SK-N-SH treated with all-trans-retinoic acid at 6 μM for 48 hours (cell line): ENCODE measurements at regions not wholly inside any gene's neighbourhood (a gene's known extent, or its start where the extent isn't known, plus 50 kb on each side); places are given as distances from the start of the nearest gene placed in this dataset.

ENCODE experiments used
- ATAC-seq: fragments of 200-7000 bp; cut with Tn5 transposase; 3 replicates; pipeline ENCODE4 v1.9.1; 2020; ENCODE audit warnings: mild to moderate bottlenecking, moderate library complexity
- ARNTL ChIP-seq: fragments of 450-650 bp; formaldehyde crosslinking; IDR thresholded peaks from 2 replicates; pipeline ENCODE4 v1.5.0; 2020; ENCODE audit warnings: low read depth, mild to moderate bottlenecking, moderate library complexity, borderline replicate concordance
- CSDC2 ChIP-seq: fragments of 250-450 bp; sonication (Bioruptor Pico); IDR thresholded peaks from 2 replicates; pipeline ENCODE4 v1.5.0; 2020; ENCODE audit warnings: mild to moderate bottlenecking, moderate library complexity
- ESRRG ChIP-seq: fragments of 250-450 bp; sonication (Bioruptor Pico); IDR thresholded peaks from 2 replicates; pipeline ENCODE4 v1.6.1; 2021; ENCODE audit warnings: mild to moderate bottlenecking
- GLIS3 ChIP-seq: fragments of 250-450 bp; sonication (Bioruptor Pico); IDR thresholded peaks from 2 replicates; pipeline ENCODE4 v1.5.0; 2020; ENCODE audit warnings: mild to moderate bottlenecking, moderate library complexity
- PPARA ChIP-seq: fragments of 250-450 bp; sonication (Bioruptor Pico); IDR thresholded peaks from 2 replicates; pipeline ENCODE4 v1.5.0; 2020; ENCODE audit warnings: mild to moderate bottlenecking, borderline replicate concordance
- RARB ChIP-seq: fragments of 250-450 bp; sonication (Bioruptor Pico); IDR thresholded peaks from 2 replicates; pipeline ENCODE4 v1.8.0; 2021; ENCODE audit warnings: mild to moderate bottlenecking, moderate library complexity
- SNAI2 ChIP-seq: fragments of 250-450 bp; sonication (Bioruptor Pico); IDR thresholded peaks from 2 replicates; pipeline ENCODE4 v1.5.0; 2020; ENCODE audit warnings: mild to moderate bottlenecking, moderate library complexity
- TCF4 ChIP-seq: fragments of 250-450 bp; sonication (Bioruptor Pico); IDR thresholded peaks from 2 replicates; pipeline ENCODE4 v1.8.0; 2021; ENCODE audit warnings: mild to moderate bottlenecking, moderate library complexity, borderline replicate concordance
- TOX ChIP-seq: fragments of 250-450 bp; sonication (Bioruptor Pico); IDR thresholded peaks from 2 replicates; pipeline ENCODE4 v1.8.0; 2021; ENCODE audit warnings: mild to moderate bottlenecking, moderate library complexity, borderline replicate concordance
- ZC3H10 ChIP-seq: fragments of 250-450 bp; sonication (Bioruptor Pico); IDR thresholded peaks from 2 replicates; pipeline ENCODE4 v1.5.1; 2021; ENCODE audit warnings: mild to moderate bottlenecking, moderate library complexity
- ZFP3 ChIP-seq: fragments of 250-450 bp; sonication (Bioruptor Pico); IDR thresholded peaks from 2 replicates; pipeline ENCODE4 v1.5.0; 2020; ENCODE audit warnings: mild to moderate bottlenecking, moderate library complexity
- ZFP30 ChIP-seq: fragments of 450-650 bp; formaldehyde crosslinking; IDR thresholded peaks from 2 replicates; pipeline ENCODE4 v1.5.0; 2022; ENCODE audit warnings: mild to moderate bottlenecking, moderate library complexity
- ZNF565 ChIP-seq: fragments of 450-650 bp; formaldehyde crosslinking; conservative IDR thresholded peaks from 2 replicates; pipeline ENCODE4 v1.5.0; 2020; ENCODE audit warnings: low read depth, mild to moderate bottlenecking, moderate library complexity
- ZNF70 ChIP-seq: fragments of 450-650 bp; formaldehyde crosslinking; IDR thresholded peaks from 2 replicates; pipeline ENCODE4 v1.5.0; 2020; ENCODE audit warnings: mild to moderate bottlenecking, moderate library complexity
- ZNF8 ChIP-seq: fragments of 450-650 bp; formaldehyde crosslinking; IDR thresholded peaks from 2 replicates; pipeline ENCODE4 v1.5.0; 2020; ENCODE audit warnings: mild to moderate bottlenecking, moderate library complexity
- TF ChIP-seq, protein P1 (sequence below): fragments of 250-450 bp; sonication (Bioruptor Pico); IDR thresholded peaks from 2 replicates; pipeline ENCODE4 v1.8.0; 2021; ENCODE audit warnings: low read depth, mild to moderate bottlenecking, moderate library complexity, borderline replicate concordance
- TF ChIP-seq, protein P2 (sequence below): fragments of 250-450 bp; sonication (Bioruptor Pico); IDR thresholded peaks from 2 replicates; pipeline ENCODE4 v1.5.1; 2020; ENCODE audit warnings: low read depth, mild to moderate bottlenecking, moderate library complexity
- TF ChIP-seq, protein P3 (sequence below): fragments of 250-450 bp; sonication (Bioruptor Pico); IDR thresholded peaks from 2 replicates; pipeline ENCODE4 v1.5.0; 2020; ENCODE audit warnings: mild to moderate bottlenecking, moderate library complexity
- TF ChIP-seq, protein P4 (sequence below): fragments of 250-450 bp; sonication (Bioruptor Pico); IDR thresholded peaks from 2 replicates; pipeline ENCODE4 v1.8.0; 2020; ENCODE audit warnings: mild to moderate bottlenecking, moderate library complexity, borderline replicate concordance
- TF ChIP-seq, protein P5 (sequence below): fragments of 250-450 bp; sonication (Bioruptor Pico); IDR thresholded peaks from 2 replicates; pipeline ENCODE4 v1.5.1; 2021; ENCODE audit warnings: mild to moderate bottlenecking, moderate library complexity

DNA sequence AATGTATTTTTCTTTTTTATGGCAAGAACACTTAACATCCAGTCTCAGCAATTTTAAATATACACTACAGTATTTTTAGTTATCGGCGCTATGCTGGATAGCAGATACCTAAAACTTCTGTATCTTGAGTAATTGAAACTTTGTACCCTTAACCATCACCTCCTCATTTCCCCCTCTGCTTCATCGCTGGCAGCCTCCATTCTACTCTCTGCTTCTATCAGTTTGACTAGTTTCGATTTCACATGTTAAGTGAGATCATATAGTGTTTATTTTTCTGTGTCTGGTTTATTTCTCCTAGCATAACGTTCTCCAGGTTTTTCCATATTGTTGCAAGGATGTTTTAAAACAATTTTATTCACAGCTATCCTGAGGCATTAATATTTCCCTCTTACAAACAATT lies 340.8 kb upstream of the SLC10A2 start:
- ATAC-seq: no peak
- TF ChIP-seq ZNF70 (CRISPR knock-in tag): no peak
- TF ChIP-seq ARNTL (CRISPR knock-in tag): no peak
- TF ChIP-seq, protein P1, sequence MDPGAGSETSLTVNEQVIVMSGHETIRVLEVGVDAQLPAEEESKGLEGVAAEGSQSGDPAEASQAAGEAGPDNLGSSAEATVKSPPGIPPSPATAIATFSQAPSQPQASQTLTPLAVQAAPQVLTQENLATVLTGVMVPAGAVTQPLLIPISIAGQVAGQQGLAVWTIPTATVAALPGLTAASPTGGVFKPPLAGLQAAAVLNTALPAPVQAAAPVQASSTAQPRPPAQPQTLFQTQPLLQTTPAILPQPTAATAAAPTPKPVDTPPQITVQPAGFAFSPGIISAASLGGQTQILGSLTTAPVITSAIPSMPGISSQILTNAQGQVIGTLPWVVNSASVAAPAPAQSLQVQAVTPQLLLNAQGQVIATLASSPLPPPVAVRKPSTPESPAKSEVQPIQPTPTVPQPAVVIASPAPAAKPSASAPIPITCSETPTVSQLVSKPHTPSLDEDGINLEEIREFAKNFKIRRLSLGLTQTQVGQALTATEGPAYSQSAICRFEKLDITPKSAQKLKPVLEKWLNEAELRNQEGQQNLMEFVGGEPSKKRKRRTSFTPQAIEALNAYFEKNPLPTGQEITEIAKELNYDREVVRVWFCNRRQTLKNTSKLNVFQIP (CRISPR knock-in tag): no peak
- TF ChIP-seq, protein P2, sequence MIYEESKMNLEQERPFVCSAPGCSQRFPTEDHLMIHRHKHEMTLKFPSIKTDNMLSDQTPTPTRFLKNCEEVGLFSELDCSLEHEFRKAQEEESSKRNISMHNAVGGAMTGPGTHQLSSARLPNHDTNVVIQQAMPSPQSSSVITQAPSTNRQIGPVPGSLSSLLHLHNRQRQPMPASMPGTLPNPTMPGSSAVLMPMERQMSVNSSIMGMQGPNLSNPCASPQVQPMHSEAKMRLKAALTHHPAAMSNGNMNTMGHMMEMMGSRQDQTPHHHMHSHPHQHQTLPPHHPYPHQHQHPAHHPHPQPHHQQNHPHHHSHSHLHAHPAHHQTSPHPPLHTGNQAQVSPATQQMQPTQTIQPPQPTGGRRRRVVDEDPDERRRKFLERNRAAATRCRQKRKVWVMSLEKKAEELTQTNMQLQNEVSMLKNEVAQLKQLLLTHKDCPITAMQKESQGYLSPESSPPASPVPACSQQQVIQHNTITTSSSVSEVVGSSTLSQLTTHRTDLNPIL (CRISPR knock-in tag): no peak
- TF ChIP-seq, protein P3, sequence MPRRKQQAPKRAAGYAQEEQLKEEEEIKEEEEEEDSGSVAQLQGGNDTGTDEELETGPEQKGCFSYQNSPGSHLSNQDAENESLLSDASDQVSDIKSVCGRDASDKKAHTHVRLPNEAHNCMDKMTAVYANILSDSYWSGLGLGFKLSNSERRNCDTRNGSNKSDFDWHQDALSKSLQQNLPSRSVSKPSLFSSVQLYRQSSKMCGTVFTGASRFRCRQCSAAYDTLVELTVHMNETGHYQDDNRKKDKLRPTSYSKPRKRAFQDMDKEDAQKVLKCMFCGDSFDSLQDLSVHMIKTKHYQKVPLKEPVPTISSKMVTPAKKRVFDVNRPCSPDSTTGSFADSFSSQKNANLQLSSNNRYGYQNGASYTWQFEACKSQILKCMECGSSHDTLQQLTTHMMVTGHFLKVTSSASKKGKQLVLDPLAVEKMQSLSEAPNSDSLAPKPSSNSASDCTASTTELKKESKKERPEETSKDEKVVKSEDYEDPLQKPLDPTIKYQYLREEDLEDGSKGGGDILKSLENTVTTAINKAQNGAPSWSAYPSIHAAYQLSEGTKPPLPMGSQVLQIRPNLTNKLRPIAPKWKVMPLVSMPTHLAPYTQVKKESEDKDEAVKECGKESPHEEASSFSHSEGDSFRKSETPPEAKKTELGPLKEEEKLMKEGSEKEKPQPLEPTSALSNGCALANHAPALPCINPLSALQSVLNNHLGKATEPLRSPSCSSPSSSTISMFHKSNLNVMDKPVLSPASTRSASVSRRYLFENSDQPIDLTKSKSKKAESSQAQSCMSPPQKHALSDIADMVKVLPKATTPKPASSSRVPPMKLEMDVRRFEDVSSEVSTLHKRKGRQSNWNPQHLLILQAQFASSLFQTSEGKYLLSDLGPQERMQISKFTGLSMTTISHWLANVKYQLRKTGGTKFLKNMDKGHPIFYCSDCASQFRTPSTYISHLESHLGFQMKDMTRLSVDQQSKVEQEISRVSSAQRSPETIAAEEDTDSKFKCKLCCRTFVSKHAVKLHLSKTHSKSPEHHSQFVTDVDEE (CRISPR knock-in tag): no peak
- no peak for TF ChIP-seq ZNF8

DNA sequence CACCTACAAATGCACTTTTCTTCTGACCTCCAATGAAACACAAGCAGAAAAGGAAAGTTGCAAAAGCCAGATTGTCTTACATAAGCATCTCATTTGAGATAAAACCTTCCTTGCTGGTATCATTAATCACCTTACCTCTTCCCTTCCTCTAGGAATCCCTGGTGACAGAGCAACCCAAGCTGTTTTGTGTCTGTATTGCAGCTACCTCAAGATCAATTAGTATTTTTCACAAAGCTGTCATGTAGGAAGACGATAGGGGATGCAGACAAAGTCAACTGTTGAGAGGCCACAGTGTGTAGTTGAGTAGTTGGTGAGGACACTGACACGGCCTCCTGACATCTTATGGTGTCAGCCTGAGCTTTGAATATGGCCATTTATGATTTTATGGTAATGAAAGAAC lies 339.1 kb upstream of the SLC10A2 start:
- no peak for TF ChIP-seq RARB (CRISPR knock-in tag)
- TF ChIP-seq GLIS3 (CRISPR knock-in tag): no peak
- no peak for TF ChIP-seq ZFP3 (CRISPR knock-in tag)
- TF ChIP-seq, protein P1 (CRISPR knock-in tag): no peak
- TF ChIP-seq, protein P2 (CRISPR knock-in tag): no peak
- TF ChIP-seq CSDC2 (CRISPR knock-in tag): no peak
- TF ChIP-seq, protein P4, sequence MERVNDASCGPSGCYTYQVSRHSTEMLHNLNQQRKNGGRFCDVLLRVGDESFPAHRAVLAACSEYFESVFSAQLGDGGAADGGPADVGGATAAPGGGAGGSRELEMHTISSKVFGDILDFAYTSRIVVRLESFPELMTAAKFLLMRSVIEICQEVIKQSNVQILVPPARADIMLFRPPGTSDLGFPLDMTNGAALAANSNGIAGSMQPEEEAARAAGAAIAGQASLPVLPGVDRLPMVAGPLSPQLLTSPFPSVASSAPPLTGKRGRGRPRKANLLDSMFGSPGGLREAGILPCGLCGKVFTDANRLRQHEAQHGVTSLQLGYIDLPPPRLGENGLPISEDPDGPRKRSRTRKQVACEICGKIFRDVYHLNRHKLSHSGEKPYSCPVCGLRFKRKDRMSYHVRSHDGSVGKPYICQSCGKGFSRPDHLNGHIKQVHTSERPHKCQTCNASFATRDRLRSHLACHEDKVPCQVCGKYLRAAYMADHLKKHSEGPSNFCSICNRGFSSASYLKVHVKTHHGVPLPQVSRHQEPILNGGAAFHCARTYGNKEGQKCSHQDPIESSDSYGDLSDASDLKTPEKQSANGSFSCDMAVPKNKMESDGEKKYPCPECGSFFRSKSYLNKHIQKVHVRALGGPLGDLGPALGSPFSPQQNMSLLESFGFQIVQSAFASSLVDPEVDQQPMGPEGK (CRISPR knock-in tag): no peak
- no peak for TF ChIP-seq ESRRG (CRISPR knock-in tag)
- no peak for TF ChIP-seq ZFP30 (CRISPR knock-in tag)
- TF ChIP-seq ZNF565 (CRISPR knock-in tag): no peak
- TF ChIP-seq PPARA: no peak
- no peak for TF ChIP-seq ZNF8
- TF ChIP-seq ZC3H10: no peak
- TF ChIP-seq SNAI2: no peak
- TF ChIP-seq ARNTL (CRISPR knock-in tag): no peak
- TF ChIP-seq TOX: no peak
- TF ChIP-seq, protein P5, sequence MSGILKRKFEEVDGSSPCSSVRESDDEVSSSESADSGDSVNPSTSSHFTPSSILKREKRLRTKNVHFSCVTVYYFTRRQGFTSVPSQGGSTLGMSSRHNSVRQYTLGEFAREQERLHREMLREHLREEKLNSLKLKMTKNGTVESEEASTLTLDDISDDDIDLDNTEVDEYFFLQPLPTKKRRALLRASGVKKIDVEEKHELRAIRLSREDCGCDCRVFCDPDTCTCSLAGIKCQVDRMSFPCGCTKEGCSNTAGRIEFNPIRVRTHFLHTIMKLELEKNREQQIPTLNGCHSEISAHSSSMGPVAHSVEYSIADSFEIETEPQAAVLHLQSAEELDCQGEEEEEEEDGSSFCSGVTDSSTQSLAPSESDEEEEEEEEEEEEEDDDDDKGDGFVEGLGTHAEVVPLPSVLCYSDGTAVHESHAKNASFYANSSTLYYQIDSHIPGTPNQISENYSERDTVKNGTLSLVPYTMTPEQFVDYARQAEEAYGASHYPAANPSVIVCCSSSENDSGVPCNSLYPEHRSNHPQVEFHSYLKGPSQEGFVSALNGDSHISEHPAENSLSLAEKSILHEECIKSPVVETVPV (CRISPR knock-in tag): no peak
- TF ChIP-seq TCF4: no peak
- TF ChIP-seq, protein P3 (CRISPR knock-in tag): no peak
- TF ChIP-seq ZNF70 (CRISPR knock-in tag): no peak
- no peak for ATAC-seq
